ENCODE measurements at regions not wholly inside any gene's neighbourhood (a gene's known extent, or its start where the extent isn't known, plus 50 kb on each side); places are given as distances from the start of the nearest gene placed in this dataset.
"Not testable (repeated sequence)": the region's sequence is repeated elsewhere in the genome, so short reads cannot be mapped to it uniquely, and the experiment has no call there.

- ATAC-seq (ENCODE audit: low FRiP score): no peak
- DNase-seq (ENCODE audit: low spot score): no peak
- TF ChIP-seq CTCF (IDR thresholded peaks at IDR 0.05): no peak
These were observed 161.6 kb upstream of the PDE4D start for GRCh38 chr5:60055168-60055567.

GRCh38 chr5:60041996-60042664, 148.6 kb upstream of the PDE4D start:
- ATAC-seq (ENCODE audit: low FRiP score): not testable (repeated sequence)

GRCh38 chr5:60041508-60041907, 148.0 kb upstream of the PDE4D start:
- not testable (repeated sequence) for DNase-seq (ENCODE audit: low spot score); ATAC-seq (ENCODE audit: low FRiP score)

More at GRCh38 chr5:60041996-60042664, 148.6 kb upstream of the PDE4D start:
- DNase-seq (ENCODE audit: low spot score): not testable (repeated sequence)

- ATAC-seq (ENCODE audit: low FRiP score): no peak
- no peak for TF ChIP-seq CTCF (IDR thresholded peaks at IDR 0.05)
These were observed 142.8 kb upstream of the PDE4D start for GRCh38 chr5:60036192-60036938.

GRCh38 chr5:60026161-60026560, 132.6 kb upstream of the PDE4D start:
- DNase-seq (ENCODE audit: low spot score): no peak
- ATAC-seq (ENCODE audit: low FRiP score): no peak
- TF ChIP-seq CTCF (IDR thresholded peaks at IDR 0.05): no peak

More at GRCh38 chr5:60036192-60036938, 142.8 kb upstream of the PDE4D start:
- DNase-seq (ENCODE audit: low spot score): no peak

GRCh38 chr5:60024104-60024503, 130.6 kb upstream of the PDE4D start:
- ATAC-seq (ENCODE audit: low FRiP score) (no peak), DNase-seq (ENCODE audit: low spot score) (no peak)
- TF ChIP-seq CTCF (IDR thresholded peaks at IDR 0.05): no peak

- no peak for TF ChIP-seq CTCF (IDR thresholded peaks at IDR 0.05)
- ATAC-seq (ENCODE audit: low FRiP score): no peak
These were observed 129.7 kb upstream of the PDE4D start for GRCh38 chr5:60023255-60023654.

GRCh38 chr5:60020457-60020856, 126.9 kb upstream of the PDE4D start:
- no peak for TF ChIP-seq CTCF (IDR thresholded peaks at IDR 0.05)
- ATAC-seq (ENCODE audit: low FRiP score) (no peak), DNase-seq (ENCODE audit: low spot score) (no peak)

More at GRCh38 chr5:60023255-60023654, 129.7 kb upstream of the PDE4D start:
- no peak for DNase-seq (ENCODE audit: low spot score)

GRCh38 chr5:60018960-60019359, 125.4 kb upstream of the PDE4D start:
- not testable (repeated sequence) for DNase-seq (ENCODE audit: low spot score); ATAC-seq (ENCODE audit: low FRiP score)

Measured in omental fat pad (tissue), 3 donors.